ENCODE measurements at regions not wholly inside any gene's neighbourhood (a gene's known extent, or its start where the extent isn't known, plus 50 kb on each side); places are given as distances from the start of the nearest gene placed in this dataset.

DNA sequence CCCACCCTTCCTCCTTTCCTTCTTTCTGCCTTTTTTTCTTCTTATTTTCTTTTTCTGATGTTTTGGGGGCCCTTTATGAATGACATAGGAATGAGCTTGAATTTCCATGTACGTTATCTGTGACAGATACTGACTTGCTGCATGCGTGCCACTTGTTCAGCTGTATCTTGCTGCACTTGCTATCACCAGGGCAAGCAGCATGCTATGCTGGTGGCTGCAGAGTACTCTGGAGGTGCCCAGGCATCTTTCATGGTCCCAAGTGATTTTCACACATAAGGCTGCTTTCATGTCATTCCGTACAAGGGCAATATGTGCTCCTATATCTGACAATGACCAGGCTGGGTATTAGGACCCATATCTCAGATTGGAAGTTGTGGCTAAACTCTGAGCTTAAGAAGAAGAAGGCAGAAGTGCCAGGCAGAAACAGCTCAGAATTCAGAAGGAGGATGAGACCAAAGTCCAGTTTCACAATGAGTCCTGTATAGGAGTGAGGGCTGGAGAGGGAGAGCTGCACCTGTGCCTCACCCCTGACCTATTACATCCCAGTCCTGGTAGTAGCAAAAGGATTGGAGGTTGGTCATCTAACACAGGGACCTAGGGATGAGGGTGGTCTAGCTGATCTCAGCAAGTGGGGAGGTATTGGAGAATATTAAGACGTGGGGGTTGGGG, 299.0 kb upstream of the DDHD1 start:
- H3K27ac Mint-ChIP-seq (ENCODE audit: unreplicated experiment), result no peak overlapping the region
- H3K4me1 Mint-ChIP-seq (ENCODE audit: unreplicated experiment), result no peaks in the 10 kb centered on the region
- H3K4me3 Mint-ChIP-seq (ENCODE audit: unreplicated experiment), result no peak overlapping the region
- H3K36me3 Mint-ChIP-seq (ENCODE audit: low read depth, unreplicated experiment), result no peaks in the 10 kb centered on the region
- H3K27me3 Mint-ChIP-seq (ENCODE audit: unreplicated experiment), result no peaks in the 10 kb centered on the region
- TF ChIP-seq, protein P1, sequence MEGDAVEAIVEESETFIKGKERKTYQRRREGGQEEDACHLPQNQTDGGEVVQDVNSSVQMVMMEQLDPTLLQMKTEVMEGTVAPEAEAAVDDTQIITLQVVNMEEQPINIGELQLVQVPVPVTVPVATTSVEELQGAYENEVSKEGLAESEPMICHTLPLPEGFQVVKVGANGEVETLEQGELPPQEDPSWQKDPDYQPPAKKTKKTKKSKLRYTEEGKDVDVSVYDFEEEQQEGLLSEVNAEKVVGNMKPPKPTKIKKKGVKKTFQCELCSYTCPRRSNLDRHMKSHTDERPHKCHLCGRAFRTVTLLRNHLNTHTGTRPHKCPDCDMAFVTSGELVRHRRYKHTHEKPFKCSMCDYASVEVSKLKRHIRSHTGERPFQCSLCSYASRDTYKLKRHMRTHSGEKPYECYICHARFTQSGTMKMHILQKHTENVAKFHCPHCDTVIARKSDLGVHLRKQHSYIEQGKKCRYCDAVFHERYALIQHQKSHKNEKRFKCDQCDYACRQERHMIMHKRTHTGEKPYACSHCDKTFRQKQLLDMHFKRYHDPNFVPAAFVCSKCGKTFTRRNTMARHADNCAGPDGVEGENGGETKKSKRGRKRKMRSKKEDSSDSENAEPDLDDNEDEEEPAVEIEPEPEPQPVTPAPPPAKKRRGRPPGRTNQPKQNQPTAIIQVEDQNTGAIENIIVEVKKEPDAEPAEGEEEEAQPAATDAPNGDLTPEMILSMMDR (IDR thresholded peaks at IDR 0.05; ENCODE audit: unreplicated experiment), result no peak
- DNase-seq (ENCODE audit: low spot score), result no peak
- H3K9me3 Mint-ChIP-seq (ENCODE audit: unreplicated experiment), result no peaks in the 10 kb centered on the region

DNA sequence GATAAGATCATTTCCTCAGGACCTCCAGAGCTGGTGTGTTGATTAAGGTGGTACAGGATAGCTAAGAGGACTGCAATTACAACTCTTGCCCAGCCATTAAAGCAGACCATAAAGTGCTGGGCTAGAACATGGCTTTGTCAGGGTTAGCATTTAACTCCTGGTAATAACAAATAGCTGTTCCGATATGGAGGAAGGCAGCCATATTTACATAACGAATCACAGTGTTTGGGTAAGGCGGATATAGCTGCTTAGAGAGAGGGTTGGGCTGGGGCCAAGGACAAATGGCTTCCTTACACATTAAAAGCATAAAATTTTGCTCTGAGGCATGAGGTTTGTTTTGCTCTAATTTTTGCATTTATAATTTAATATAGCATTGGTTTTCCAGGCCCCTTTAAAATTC, 297.7 kb upstream of the DDHD1 start:
- Mint-ChIP-seq H3K4me1 (ENCODE audit: unreplicated experiment) (no peaks in the 10 kb centered on the region), H3K27me3 (ENCODE audit: unreplicated experiment) (no peaks in the 10 kb centered on the region), H3K27ac (ENCODE audit: unreplicated experiment) (no peak overlapping the region), H3K9me3 (ENCODE audit: unreplicated experiment) (no peaks in the 10 kb centered on the region), H3K36me3 (ENCODE audit: low read depth, unreplicated experiment) (no peaks in the 10 kb centered on the region), H3K4me3 (ENCODE audit: unreplicated experiment) (no peak overlapping the region)
- no peak for DNase-seq (ENCODE audit: low spot score)
- TF ChIP-seq, protein P1 (IDR thresholded peaks at IDR 0.05; ENCODE audit: unreplicated experiment), result no peak

DNA sequence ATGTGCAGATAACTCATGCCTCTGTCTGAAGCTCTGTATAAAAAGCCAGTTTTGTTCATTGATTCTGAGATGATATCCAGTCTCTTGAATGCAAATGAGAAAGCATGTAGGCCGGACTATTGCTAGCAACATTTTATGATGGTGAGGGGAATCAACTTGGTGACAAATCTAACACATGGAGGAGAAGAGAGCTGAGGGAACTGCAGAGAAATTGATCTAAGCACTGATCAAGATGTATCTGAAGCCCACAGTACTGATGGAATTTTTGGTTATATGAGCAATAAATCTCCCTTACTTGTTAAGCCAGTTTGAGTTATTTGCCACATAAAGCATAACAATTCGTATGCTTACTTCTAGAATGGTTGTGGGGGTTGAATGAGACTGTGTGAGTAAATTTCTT, 295.6 kb upstream of the DDHD1 start:
- H3K9me3 Mint-ChIP-seq (ENCODE audit: unreplicated experiment), result no peaks in the 10 kb centered on the region
- TF ChIP-seq, protein P1 (IDR thresholded peaks at IDR 0.05; ENCODE audit: unreplicated experiment), result no peak
- H3K4me1 Mint-ChIP-seq (ENCODE audit: unreplicated experiment), result peaks cover 4% of the 10 kb centered on the region
- H3K27me3 Mint-ChIP-seq (ENCODE audit: unreplicated experiment), result no peaks in the 10 kb centered on the region
- no peak for DNase-seq (ENCODE audit: low spot score)
- H3K27ac Mint-ChIP-seq (ENCODE audit: unreplicated experiment), result no peak overlapping the region
- no peak overlapping the region for H3K4me3 Mint-ChIP-seq (ENCODE audit: unreplicated experiment)
- no peaks in the 10 kb centered on the region for H3K36me3 Mint-ChIP-seq (ENCODE audit: low read depth, unreplicated experiment)

DNA sequence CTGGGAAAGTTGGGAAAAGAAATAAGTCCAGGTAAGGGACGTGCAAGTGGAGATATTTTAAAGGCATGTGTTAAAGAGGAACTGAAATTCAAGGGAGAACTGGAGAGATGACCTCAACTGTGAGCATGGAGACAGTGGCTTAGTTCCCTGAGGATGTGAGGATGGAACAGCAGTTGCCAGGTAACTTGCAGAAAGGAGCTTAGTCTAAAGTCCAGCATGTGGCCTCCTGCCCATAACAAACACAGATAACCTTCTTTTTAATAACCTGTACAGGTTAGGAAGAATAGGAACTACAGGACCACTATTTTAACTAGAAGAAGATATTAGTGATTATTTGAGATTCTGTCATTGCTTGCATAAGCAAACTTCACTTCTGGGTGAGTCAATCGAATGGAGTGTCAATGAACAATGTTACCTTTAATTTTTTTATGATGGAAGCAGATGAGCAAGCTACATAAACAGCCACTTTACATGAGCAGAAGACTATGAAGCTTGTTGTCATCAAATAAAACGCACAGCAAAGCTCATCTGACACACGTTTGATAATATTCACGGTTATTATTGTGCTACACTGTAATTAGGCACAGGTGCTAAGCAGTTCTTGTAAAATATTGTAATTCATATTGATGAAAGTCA, 291.7 kb upstream of the DDHD1 start:
- H3K27ac Mint-ChIP-seq (ENCODE audit: unreplicated experiment), result no peak overlapping the region
- no peak overlapping the region for H3K4me3 Mint-ChIP-seq (ENCODE audit: unreplicated experiment)
- no peaks in the 10 kb centered on the region for H3K9me3 Mint-ChIP-seq (ENCODE audit: unreplicated experiment)
- TF ChIP-seq, protein P1 (IDR thresholded peaks at IDR 0.05; ENCODE audit: unreplicated experiment), result no peak
- H3K27me3 Mint-ChIP-seq (ENCODE audit: unreplicated experiment), result no peaks in the 10 kb centered on the region
- H3K36me3 Mint-ChIP-seq (ENCODE audit: low read depth, unreplicated experiment), result no peaks in the 10 kb centered on the region
- peaks cover 4% of the 10 kb centered on the region for H3K4me1 Mint-ChIP-seq (ENCODE audit: unreplicated experiment)
- DNase-seq (ENCODE audit: low spot score), result no peak

DNA sequence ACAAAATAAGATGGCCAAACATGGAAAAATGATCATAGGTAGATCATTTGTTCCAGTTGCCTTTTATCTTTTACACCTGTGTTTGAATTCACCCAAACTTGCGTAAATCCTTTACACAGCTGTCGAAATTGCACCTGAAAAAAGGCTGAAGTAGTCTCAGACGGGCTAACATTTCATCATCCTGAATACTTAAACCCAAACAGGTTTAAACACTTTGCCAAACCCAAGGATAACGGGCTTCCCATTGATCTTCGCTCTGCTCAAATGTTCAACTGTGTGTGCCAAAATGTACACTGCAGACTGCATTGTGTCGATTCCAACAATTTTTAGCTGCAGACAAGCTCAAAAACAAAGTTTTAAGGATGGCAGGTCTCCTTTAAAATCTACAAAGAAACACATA, 288.7 kb upstream of the DDHD1 start:
- H3K36me3 Mint-ChIP-seq (ENCODE audit: low read depth, unreplicated experiment), result no peaks in the 10 kb centered on the region
- no peak overlapping the region for H3K4me3 Mint-ChIP-seq (ENCODE audit: unreplicated experiment)
- no peaks in the 10 kb centered on the region for H3K9me3 Mint-ChIP-seq (ENCODE audit: unreplicated experiment)
- no peak overlapping the region for H3K27ac Mint-ChIP-seq (ENCODE audit: unreplicated experiment)
- H3K4me1 Mint-ChIP-seq (ENCODE audit: unreplicated experiment), result peaks cover 4% of the 10 kb centered on the region
- DNase-seq (ENCODE audit: low spot score), result no peak
- no peaks in the 10 kb centered on the region for H3K27me3 Mint-ChIP-seq (ENCODE audit: unreplicated experiment)
- TF ChIP-seq, protein P1 (IDR thresholded peaks at IDR 0.05; ENCODE audit: unreplicated experiment), result no peak

Measured in endothelial cell (in vitro differentiated cells).